Fibroblast of pulmonary artery (primary cell): ENCODE measurements at regions not wholly inside any gene's neighbourhood (a gene's known extent, or its start where the extent isn't known, plus 50 kb on each side); places are given as distances from the start of the nearest gene placed in this dataset.
A peak's percentile ranks its signal among the peaks of the same experiment; 100 is the strongest.

Experiments
- DNase-seq: peaks from one replicate; pipeline ENCODE4 v3.0.0-alpha.2; 2010; ENCODE audit warnings: low read depth
- H3K4me3 ChIP-seq: replicated peaks from 2 replicates; pipeline ENCODE4 v1.5.1; 2011; ENCODE audit warnings: low read depth, mild to moderate bottlenecking, control low read depth, low read length, moderate library complexity
- CTCF ChIP-seq: IDR thresholded peaks from 2 replicates; pipeline ENCODE4 v1.5.1; 2011; ENCODE audit warnings: mild to moderate bottlenecking, control low read depth, low read length, inconsistent platforms; ENCODE audit errors: missing control alignments

GRCh38 chr6:40759838-40760237 lies 172.7 kb upstream of the LRFN2 start:
- H3K4me3 ChIP-seq, result no peak overlapping the region
- no peak for DNase-seq
- TF ChIP-seq CTCF, result no peak

- no peak for TF ChIP-seq CTCF
- no peak for DNase-seq
- no peak overlapping the region for H3K4me3 ChIP-seq
Observed at GRCh38 chr6:40759264-40759663, 172.1 kb upstream of the LRFN2 start.

GRCh38 chr6:40755749-40756452 lies 168.7 kb upstream of the LRFN2 start:
- TF ChIP-seq CTCF, result no peak
- no peak for DNase-seq

GRCh38 chr6:40755046-40755681 lies 168.0 kb upstream of the LRFN2 start:
- TF ChIP-seq CTCF, result no peak
- peak; percentile 35 for DNase-seq

More at GRCh38 chr6:40755749-40756452, 168.7 kb upstream of the LRFN2 start:
- H3K4me3 ChIP-seq, result no peak overlapping the region

GRCh38 chr6:40754461-40755045 lies 167.4 kb upstream of the LRFN2 start:
- no peak for DNase-seq
- TF ChIP-seq CTCF, result no peak

More at GRCh38 chr6:40755046-40755681, 168.0 kb upstream of the LRFN2 start:
- no peak overlapping the region for H3K4me3 ChIP-seq

GRCh38 chr6:40753675-40754448 lies 166.7 kb upstream of the LRFN2 start:
- no peak for DNase-seq
- TF ChIP-seq CTCF, result no peak
- H3K4me3 ChIP-seq, result no peak overlapping the region

More at GRCh38 chr6:40754461-40755045, 167.4 kb upstream of the LRFN2 start:
- H3K4me3 ChIP-seq, result no peak overlapping the region
